ENCODE measurements at regions not wholly inside any gene's neighbourhood (a gene's known extent, or its start where the extent isn't known, plus 50 kb on each side); places are given as distances from the start of the nearest gene placed in this dataset.

DNA sequence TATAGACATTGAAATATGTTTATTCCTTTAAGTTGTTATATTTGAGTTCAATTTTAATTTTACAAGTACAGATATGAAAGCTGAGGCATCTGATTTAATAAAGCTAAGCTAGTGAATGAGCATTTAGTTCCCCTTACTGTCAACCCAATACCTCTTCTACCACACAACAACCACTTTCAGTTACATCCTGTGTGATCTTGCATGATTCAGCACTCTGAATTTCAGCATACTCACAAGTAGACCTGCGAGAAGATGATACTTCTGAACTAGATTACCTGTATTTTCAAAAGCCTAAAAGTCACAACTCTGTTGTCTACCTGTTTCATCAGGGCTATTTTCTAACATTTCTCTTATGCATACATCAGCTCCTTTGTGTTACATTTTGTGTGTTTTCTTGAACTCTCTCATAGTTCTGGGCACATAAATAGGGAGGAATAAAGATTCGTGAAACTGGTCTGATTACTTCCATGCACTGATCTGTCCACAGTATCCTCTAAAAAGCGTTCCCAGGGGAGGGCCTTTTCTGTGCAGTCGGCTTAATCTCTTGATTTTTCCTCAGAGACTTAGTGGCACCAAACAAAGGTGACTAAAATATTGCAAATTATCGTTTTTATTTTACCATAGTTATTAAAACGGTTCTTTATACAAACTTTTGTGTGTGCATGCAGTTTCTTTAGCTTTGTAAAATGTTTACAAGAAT lies 2025.5 kb upstream of the NUDT12 start:
- ChIA-PET POLR2A (ENCODE audit: unreplicated experiment) (no interaction called here), CTCF (no interaction called here)
- no peak overlapping the region for H3K4me2 ChIP-seq (ENCODE audit: low read depth, low read length)
- H3K4ac ChIP-seq (ENCODE audit: low read depth, low read length): no peak overlapping the region
- H3K23ac ChIP-seq (ENCODE audit: low read depth, low read length): no peak overlapping the region
- TF ChIP-seq, protein P1, sequence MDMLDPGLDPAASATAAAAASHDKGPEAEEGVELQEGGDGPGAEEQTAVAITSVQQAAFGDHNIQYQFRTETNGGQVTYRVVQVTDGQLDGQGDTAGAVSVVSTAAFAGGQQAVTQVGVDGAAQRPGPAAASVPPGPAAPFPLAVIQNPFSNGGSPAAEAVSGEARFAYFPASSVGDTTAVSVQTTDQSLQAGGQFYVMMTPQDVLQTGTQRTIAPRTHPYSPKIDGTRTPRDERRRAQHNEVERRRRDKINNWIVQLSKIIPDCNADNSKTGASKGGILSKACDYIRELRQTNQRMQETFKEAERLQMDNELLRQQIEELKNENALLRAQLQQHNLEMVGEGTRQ (IDR thresholded peaks at IDR 0.05; ENCODE audit: low read depth, low read length): no peak
- TF ChIP-seq MXI1 (IDR thresholded peaks at IDR 0.05; ENCODE audit: borderline replicate concordance, low read depth, low read length) (no peak), CHD1 (IDR thresholded peaks at IDR 0.05; ENCODE audit: low read depth, low read length) (no peak), SMC3 (IDR thresholded peaks at IDR 0.05; ENCODE audit: low read depth, low read length) (no peak)
- no peak overlapping the region for H2AK9ac ChIP-seq (replicated peaks; ENCODE audit: low read depth, low read length, poor library complexity)
- no peak for DNase-seq
- no peak overlapping the region for H2BK20ac ChIP-seq (ENCODE audit: low read depth, low read length)
- no peaks in the 10 kb centered on the region for H3K9me1 ChIP-seq (ENCODE audit: insufficient read depth, low read length)
- no peak overlapping the region for H3K56ac ChIP-seq (ENCODE audit: extremely low read depth, insufficient read depth, low read length)
- no peaks in the 10 kb centered on the region for H3K79me1 ChIP-seq (ENCODE audit: low read depth in 1 of 2, low read length in 2 of 2)
- in situ Hi-C loops (cut with MboI; ENCODE audit: low sequenced_read_pairs) (no loop called here), dilution Hi-C loops (cut with HindIII; ENCODE audit: low sequenced_read_pairs, unreplicated experiment) (no loop called here), intact Hi-C loops (cut with micrococcal nuclease) (no loop called here)
- WGBS, 2 experiments (ENCODE audit: extremely low coverage in 2 of 2, insufficient read length in 1 of 2): no CpG with 5 or more reads among the region's 6 CpGs
- H3K4me1 ChIP-seq (ENCODE audit: control insufficient read depth, insufficient read depth, low read length): no peaks in the 10 kb centered on the region
- H3K27ac ChIP-seq (ENCODE audit: insufficient read depth, low read length): no peak overlapping the region
- H3K27me3 ChIP-seq (ENCODE audit: control insufficient read depth, insufficient read depth, low read length): no peaks in the 10 kb centered on the region
- BruUV-seq (replicated peaks): no TSS peak
- no peak overlapping the region for H4K91ac ChIP-seq (ENCODE audit: insufficient read depth, low read depth, low read length)
- no peak overlapping the region for H3K18ac ChIP-seq (ENCODE audit: low read depth, low read length)
- no peak overlapping the region for H4K8ac ChIP-seq (ENCODE audit: low read depth in 2 of 2, low read length in 2 of 2)
- no peak overlapping the region for H3K14ac ChIP-seq (replicated peaks; ENCODE audit: low read depth, low read length)
- no peak overlapping the region for H2BK5ac ChIP-seq (ENCODE audit: low read depth, low read length, poor library complexity, severe bottlenecking)
- H4K20me1 ChIP-seq (ENCODE audit: insufficient read depth, low read length): no peaks in the 10 kb centered on the region
- no peak overlapping the region for H2BK15ac ChIP-seq (ENCODE audit: low read depth, low read length)
- no peaks in the 10 kb centered on the region for H3K9me3 ChIP-seq (ENCODE audit: control insufficient read depth, insufficient read depth, low read length)
- no peaks in the 10 kb centered on the region for H3K36me3 ChIP-seq (ENCODE audit: control insufficient read depth, insufficient read depth, low read length)
- ATAC-seq (ENCODE audit: low read depth): no peak
- H2AFZ ChIP-seq (replicated peaks; ENCODE audit: low read length, poor library complexity): no peak overlapping the region
- no peak overlapping the region for H3K4me3 ChIP-seq (ENCODE audit: insufficient read depth, low read depth, low read length)
- H2BK120ac ChIP-seq (ENCODE audit: low read depth, low read length): no peak overlapping the region
- H4K5ac ChIP-seq (ENCODE audit: low read depth, low read length): no peak overlapping the region
- H2AK5ac ChIP-seq (ENCODE audit: low read depth, low read length): no peak overlapping the region
- no peak overlapping the region for H3K9ac ChIP-seq (ENCODE audit: low read depth, low read length)

Data from IMR-90 (cell line).